Skin of body (tissue), 1 donor: ENCODE measurements at regions not wholly inside any gene's neighbourhood (a gene's known extent, or its start where the extent isn't known, plus 50 kb on each side); places are given as distances from the start of the nearest gene placed in this dataset.

ENCODE experiments used
- DNase-seq: peaks from one replicate; lab custom pipeline; 2025; lab: John Stamatoyannopoulos, UW

DNA sequence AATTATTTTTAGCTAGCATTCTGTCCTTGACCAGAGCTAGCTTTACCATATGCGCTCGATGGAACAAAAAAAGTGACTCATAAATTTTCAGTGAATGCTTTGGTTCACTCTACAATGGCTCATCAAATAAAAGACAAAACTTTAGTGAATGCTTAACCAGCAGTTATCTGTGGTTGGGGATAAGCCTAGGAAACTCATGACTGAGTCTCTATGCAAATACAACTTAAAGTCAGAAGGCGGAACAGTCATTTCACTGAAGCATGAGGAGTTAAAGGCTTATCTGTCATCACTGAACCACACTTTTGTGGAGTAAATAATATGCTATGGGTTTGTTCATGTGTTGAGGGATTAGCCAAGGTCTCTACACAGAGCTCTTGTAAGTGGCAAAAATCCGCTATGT is 308.4 kb downstream of the SQOR start:
- no peak for DNase-seq

DNA sequence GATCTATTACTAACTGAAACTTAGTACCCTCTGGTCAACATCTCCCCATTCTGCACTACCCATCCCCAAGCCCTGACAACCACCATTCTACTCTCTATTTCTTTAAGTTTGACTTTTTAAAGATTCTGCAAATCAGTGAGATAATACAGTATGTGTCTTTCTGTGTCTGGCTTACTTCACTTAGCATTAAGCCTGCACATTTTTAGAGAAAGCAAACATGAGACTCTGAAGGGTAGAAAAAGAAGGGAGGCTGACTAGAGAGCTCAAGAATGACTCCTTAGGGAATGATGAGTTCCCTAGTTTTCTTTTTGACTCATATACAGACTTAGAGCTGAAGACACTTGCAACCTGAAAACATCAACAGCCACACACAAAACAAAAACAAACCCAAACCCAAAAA is 311.3 kb downstream of the SQOR start:
- no peak for DNase-seq

DNA sequence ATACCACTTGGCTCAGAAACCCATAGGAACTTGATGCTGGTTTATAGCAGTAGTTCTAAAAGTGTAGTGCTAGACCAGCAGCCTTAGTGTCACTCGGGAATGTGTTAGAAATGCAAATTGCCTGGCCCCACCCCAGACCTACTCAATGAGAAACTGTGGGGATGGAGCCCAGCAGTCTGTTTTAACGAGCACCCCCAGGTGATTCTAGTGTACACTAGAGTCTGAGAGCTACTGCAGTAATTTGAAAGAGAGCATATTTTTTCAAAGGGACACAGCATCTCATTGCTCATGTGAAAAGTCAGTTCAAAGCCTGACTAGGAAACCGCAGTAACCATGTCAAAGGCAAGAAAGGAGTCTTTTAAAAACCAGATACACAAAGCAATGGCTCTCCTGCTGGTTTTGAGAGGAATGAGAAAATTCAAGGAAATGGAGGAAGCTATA is 313.4 kb downstream of the SQOR start:
- no peak for DNase-seq

DNA sequence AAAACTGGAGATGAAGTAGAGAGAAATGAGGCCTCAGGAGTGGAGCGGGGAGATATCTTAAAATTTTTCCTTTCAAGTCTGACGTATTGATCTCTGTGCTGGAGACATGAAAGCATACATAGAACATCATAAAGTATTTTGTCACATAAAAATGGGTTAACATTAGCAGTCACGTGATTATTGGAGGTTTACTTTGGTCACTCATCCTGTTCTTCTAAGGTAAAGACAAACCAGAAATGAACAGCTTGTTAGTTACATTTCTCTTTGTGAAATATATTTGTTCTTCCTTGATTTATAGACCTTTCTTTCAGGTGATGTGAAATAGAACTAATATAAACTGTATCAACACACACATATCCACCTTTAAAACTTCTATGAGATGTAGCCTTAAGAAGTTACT is 324.1 kb downstream of the SQOR start:
- no peak for DNase-seq

DNA sequence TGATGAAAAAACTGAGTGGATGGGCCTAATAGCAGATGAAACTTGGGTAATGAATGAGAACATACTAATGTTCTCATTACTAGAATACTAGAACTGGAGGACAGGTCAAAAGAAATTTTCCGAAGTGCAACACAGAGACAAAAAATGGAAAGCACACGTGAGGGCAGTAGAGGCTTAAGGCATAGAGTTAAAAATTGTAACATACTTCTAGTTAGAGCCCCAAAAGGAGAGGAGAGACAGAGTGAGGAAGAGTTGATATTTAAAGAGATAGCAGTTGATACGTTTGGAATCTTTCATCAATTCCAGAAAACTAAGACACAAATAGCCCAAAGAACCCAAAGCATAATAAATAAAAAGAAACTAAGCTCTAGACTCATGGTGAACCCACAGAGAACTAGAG is 327.9 kb downstream of the SQOR start:
- DNase-seq = no peak

DNA sequence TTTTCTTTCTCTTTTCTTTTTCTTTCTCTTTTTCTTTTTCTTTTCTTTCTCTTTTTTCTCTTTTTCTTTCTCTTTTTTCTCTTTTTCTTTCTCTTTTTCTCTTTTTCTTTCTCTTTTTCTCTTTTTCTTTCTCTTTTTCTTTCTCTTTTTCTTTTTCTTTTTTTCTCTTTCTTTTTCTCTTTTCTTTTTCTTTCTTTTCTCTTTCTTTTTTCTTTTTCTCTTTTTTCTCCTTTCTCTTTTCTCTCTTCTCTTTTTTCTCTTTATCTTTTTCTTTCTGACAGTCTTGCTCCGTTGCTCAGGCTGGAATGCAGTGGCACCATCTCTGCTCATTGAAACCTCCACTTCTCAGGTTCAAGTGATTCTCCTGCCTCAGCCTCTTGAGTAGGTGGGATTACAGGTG is 335.7 kb downstream of the SQOR start:
- DNase-seq = no peak

DNA sequence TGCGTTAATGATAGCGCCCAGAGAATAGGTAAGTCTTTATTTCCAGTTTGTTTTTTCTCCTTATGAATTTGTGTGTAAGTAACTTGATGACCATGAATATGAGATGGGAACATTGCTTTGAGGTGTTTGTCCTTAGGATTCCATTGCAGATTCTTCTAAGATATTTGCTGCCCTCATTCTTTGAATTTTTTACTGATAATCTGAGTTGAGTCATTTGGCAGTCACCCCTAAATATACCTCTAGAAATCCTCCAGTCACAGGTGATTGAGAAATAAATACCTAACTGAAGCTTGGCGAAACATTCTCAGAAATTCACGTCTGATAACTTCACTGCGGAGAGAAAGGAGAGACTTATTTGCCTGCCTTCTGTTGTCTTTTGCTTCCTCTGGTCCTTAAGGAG is 345.5 kb downstream of the SQOR start:
- no peak for DNase-seq

DNA sequence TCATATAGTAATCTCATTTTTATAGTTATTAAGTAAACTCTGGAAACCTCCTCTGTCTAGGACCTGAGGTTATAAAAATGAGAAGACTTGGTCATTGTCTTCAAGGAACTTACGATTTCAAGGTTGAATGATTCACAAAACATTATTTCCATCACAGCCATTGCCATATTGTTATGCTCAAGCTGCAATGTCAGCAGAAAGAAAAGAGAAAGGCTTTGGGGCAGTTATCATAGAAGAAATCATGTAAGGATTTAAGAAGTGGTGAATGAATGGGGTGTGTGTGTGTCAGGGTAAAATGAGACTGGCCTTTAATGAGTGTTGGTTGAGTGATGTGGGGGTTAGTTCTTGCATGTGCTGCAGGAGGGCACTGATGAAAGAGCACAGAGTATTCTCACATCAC is 346.8 kb downstream of the SQOR start:
- no peak for DNase-seq

DNA sequence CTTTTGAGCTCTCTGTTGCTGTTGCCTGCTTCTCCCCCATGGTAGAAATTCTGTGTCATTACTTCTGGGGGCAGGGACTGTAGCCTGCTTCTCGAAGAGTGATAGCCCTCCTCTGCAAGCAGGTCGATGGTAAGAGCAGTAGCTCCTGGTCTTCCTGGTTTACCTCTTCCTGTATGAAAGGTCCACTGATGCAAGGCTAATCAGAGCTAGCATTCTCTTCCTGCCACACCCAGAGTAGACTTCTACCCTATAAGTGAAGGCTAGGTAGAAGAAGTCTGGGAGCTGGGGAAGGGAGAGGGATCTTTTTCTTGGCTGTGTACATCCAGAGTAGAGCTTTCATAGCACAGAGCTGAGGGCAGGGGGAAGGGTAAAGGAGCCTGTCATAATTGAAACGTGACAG is 357.0 kb downstream of the SQOR start:
- no peak for DNase-seq

DNA sequence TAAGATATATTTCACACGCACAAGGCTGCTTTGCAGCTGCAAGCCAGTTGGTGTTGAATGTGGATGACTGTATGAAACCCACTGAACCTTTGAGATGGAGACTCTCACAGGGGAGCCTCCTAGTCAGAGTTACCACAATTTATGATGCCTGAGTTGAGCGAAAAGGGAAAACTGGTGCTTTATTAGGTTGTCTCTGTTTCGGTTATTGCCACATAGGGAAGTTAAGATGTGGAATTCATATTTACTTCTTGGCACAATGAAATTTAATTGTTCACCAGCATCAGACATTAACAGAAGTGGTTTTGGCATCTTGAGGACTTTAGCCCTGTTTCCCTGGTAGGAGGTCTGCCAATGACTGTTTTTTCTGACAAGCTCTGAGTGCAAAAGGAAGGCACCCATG is 358.2 kb downstream of the SQOR start:
- DNase-seq = no peak

DNA sequence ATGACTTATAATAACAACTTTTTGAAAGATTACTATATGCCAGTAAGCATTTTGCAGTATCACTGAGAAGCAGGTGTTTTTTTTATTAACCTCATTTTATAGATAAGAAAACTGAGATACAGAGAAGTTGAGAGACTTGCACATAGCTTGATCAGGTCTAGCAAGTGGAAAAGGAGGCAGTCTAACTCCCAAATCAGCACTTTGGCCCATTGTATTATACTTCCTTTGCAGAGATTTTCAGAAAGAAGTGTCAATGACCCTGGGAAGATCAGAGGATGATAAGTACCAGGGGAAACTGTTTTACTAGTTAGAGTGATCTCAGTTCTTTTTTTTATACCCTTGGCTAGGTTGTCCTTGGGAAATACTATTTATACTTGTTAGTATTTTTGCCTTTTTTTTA is 358.7 kb downstream of the SQOR start:
- no peak for DNase-seq

DNA sequence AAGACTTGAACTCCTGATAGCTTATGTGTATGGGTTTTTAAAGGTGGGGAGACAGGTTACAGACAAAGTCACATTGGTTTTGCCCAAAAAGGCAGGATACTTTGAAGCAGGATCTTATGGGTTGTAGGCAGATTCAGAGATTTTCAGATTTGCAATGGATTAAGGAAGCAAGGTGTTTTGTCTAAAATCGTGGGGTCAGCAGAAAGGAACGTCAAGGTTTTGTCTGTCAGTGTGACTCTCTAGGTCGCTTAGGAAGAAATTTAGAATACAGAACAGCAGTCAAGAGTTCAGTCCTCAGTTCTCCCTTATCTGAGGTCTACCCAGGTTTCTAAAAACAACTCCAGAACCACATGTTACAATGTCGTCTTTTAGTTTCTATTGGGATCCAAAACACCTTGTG is 361.0 kb downstream of the SQOR start:
- DNase-seq = no peak

DNA sequence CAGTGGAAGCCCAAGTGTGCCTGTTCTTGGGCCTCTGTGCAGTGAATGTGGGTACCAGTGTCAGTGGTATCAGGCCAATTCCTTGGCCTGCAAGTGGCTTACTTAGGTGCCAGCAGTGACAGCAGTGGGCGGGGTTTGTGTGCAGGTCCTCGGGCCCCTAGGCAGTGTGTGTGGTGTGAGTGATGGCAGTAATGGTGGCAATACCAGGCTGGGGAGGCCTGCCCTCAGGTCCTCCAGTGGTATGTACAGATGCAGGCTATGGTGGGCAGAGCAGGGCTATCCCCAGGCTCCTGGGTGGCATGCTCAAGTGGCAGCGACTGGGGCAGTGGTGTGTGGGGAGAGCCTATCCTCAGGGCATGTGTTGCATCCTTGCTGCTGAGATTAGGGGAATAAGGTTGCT is 379.7 kb downstream of the SQOR start:
- no peak for DNase-seq

DNA sequence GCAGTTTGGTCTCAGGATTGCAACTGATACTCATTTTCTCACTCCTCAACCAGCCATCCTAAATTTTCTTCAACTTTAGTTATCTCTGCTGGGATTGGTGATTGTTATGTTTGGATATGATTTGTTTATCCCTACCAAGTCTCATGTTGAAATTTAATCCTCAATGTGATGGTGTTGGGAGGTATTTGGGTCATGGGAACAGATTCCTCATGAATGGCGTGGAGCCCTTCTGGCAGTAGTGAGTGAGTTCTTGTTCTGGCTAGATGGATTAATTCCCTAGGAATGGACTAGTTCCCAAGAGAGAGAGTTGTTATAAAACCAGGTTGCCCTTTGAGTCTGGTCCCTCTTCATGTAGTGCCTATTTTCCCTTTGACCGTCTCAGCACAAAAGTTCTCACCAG is 399.9 kb downstream of the SQOR start:
- DNase-seq = no peak

DNA sequence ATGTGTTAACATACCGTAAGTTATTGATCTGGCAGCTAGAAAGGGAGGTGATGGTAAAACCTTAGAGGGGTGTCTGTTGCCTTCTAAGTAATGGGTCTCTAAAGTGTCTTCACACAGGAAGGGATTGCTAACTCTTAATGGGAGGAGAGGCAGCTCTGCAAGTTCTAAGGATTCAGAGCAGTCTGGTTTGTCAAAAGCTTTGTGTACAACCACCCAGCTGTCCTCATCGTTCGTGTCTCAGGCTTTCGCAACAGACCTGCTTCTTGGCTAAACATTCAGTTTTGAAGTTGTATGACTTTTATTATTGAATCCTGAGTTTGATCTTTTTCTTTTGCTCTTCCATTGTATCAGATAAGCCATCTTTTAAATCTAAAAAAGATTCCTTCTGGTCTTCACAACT is 404.9 kb downstream of the SQOR start:
- DNase-seq = no peak

DNA sequence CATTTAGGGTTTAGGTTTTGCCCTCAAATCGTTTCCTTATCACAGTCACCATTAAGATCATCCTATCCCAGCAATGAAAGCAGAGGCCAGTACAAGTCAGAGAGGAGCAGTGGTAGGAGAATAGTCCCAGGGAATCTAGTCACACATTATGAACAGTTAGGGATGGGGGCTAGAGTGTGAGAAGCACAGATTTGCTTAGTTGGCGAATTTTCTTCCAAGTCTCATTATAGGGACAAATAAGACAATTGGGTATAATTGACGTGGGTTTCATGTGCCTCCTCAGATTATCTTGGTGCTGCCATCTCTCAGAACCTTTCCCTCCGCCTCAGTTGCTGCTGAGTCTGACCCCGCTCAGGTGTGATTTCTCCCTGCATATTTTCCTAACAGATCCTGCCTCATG is 407.1 kb downstream of the SQOR start:
- no peak for DNase-seq

DNA sequence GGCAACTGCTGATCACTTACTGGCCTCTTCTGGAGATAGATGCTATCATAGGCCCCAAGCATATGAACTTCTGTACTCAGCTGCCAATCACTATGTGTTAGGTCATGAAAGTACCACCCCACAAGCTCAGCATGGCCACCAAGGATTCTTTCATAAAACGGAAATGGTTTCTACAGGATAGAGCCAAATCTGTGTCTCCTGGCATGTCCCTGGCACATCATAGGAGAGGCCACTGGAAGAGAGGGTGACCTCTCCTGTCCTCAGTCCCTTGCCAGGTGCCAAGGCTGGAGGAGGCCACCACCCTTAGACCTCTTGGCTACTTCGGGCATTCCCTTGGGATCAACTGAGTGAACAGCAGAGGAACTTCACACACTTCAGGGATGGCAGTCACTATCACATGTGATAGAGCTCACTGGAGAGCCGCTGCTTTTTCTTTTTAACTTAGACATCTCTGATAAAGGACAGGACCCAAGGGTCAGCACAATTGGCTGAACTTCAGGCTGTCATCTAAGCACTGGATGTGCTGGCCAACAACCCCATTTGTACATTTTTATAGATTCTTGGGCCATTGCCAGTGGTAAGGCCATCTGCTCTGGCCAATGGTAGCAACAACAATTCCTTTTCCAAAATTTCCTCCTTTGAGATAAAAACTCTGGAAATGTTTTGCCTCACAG is 425.2 kb downstream of the SQOR start:
- DNase-seq = no peak

DNA sequence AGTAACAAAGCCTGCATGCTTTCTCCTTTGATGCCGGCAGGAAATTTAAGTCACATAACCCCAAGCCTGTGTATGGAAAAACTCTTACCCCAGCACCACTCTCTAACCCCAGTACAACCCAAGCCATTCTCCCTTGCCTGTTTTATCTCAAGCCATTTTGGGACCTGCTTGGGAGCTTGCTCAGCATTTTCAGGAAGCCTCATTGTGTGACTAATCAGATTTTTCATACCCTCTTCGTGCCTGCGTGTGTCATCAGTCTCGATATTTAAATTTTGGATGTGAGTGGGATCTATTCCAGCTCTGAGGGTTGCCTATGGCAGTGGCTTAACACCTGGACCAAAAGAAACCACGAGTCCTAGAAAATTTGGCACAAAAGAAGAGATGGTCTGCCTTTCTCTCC is 426.2 kb downstream of the SQOR start:
- no peak for DNase-seq

DNA sequence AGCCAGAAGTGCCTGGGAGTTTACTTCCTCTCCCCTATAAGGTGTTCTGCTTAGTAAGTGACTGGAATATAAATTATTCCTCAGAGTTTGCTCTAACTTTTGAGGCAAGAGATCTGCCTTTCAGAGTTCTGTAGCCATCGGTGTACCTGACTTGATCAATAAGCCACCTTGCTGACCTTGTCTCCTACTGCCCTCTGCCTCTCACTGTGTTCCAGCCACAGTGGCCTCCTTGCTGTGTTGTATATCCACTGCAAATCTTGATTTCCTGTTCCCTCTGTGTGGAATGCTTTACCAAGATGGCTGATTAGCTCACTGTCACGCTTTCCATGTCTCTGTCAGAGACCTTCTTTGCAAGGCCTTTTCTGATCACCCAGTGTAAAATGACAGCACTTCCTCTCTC is 442.4 kb downstream of the SQOR start:
- no peak for DNase-seq

DNA sequence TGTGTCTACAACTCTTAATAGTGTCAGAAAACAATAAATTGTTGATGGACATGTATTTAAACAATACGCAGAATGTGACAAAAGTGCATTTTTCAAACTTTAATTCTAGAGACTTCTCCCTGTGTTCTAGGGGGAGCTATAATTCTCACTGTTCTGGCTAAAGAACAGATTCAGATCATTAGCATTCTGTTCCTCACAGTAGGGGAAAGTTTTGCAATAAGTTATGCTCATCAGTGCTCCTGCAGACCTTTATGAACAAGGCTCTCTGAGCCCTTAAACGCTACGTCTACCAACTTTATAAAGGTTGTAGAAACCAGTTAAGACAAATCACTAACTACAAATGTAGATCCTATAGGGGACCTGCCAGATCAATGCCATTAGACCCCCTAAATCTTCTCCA is 444.2 kb downstream of the SQOR start:
- DNase-seq = no peak

DNA sequence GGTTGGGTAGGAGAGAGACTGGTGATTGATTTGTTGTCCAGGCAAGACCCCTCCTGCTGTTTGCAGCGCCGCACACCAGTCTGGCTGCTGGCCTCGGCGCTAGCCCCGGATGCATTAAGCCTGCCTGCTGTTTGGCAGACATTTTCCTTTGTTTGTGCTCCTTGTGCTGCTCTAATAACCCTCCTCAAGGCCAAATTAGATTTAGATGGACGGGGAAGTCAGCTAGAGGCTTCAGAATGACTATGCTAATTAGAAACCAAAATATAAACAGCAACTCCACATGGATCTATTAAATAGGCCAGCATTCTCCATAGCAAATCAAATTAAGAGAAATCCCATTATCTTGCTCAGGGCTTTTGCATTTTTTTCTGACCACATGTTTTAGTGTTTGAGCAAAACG is 445.2 kb downstream of the SQOR start:
- no peak for DNase-seq

DNA sequence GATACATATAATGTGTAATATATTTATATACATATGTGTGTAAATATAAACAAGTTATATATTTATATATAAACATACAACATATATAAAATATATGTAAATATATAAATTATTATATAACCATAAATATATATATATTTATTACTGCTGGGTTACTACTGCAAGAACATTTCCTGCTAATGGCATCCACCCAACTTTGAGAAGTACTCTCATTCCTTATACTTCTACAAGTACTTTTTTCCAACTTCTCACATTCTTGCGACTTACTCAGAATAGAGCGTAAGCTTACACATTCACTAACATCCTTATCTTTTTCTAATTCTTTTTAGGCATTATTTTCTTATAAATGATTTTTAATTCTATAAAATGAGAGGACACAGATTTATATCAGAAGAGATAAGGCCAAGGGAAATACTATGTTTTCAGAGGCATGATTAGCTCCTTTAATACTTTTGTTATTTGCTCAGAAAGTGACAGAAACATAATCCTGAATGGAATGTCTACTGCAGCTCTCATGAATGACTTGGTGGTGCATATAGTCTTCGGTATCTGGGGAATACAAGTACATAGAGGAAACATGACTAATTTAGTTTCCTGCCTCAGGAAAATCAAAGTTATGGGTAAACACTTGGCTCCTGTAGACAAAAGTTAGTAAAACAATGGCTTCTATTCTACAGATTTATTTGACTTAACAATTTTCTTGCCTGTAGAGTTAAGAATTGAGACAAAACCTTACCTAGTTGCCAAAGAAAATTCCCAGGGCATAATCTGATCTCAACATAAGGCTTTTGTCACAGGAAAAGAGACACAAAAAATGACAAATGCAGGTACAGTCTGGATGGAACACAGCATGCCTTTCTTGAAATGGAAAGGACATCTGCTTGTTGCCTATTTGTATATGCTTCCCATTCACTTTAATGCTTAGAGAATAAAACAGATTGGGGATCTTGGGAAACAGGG is 453.9 kb downstream of the SQOR start:
- DNase-seq = no peak

DNA sequence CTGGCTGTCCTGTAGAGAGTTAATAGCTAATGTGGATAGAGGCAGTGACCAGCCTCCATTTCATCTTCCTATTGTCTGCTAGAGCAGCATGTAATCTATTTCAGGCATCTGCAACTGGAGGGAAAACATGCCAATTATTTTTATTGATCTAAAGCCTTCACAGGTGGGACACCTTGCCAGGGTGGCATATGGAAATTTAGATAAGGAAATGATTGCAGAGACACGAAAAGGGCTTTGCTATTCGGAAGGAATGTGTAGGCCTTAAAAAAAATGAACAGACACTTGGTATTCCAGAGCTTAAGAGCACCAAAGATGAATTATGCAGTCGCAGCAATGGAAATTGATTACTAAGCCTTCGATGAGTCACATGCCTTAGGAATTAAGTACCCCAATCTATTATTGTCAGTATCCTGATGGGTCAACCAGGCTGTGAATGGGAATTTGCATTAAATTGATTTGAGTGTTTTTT is 454.7 kb downstream of the SQOR start:
- DNase-seq = no peak
